ENCODE measurements at regions not wholly inside any gene's neighbourhood (a gene's known extent, or its start where the extent isn't known, plus 50 kb on each side); places are given as distances from the start of the nearest gene placed in this dataset.

DNA sequence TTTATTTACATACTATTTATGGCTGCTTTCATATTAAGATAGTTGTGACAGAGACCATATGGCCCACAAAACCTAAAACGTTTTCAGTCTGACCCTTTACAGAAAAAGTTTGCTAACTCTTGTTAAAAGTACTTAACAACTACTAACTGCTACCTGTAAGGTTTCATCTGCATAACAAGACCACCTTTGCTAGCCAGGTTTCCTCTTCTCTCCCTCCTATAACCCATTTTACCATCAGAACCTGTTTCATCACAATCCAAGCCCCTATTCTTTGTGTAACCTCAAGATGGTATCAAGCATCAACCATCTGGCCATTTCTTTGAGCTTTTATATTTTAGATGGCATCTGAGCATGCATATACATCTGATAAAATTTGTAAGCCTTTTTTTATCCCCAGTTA is 305.4 kb downstream of the HHIPL2 start:
- no peak for TF ChIP-seq CTCF (tag by site-specific recombination; IDR thresholded peaks at IDR 0.05)
- TF ChIP-seq ZNF629 (tag by site-specific recombination; IDR thresholded peaks at IDR 0.05) = no peak
- no peak for TF ChIP-seq ZBTB7A (tag by site-specific recombination; IDR thresholded peaks at IDR 0.05; ENCODE audit: low read depth)
- TF ChIP-seq, protein P1, sequence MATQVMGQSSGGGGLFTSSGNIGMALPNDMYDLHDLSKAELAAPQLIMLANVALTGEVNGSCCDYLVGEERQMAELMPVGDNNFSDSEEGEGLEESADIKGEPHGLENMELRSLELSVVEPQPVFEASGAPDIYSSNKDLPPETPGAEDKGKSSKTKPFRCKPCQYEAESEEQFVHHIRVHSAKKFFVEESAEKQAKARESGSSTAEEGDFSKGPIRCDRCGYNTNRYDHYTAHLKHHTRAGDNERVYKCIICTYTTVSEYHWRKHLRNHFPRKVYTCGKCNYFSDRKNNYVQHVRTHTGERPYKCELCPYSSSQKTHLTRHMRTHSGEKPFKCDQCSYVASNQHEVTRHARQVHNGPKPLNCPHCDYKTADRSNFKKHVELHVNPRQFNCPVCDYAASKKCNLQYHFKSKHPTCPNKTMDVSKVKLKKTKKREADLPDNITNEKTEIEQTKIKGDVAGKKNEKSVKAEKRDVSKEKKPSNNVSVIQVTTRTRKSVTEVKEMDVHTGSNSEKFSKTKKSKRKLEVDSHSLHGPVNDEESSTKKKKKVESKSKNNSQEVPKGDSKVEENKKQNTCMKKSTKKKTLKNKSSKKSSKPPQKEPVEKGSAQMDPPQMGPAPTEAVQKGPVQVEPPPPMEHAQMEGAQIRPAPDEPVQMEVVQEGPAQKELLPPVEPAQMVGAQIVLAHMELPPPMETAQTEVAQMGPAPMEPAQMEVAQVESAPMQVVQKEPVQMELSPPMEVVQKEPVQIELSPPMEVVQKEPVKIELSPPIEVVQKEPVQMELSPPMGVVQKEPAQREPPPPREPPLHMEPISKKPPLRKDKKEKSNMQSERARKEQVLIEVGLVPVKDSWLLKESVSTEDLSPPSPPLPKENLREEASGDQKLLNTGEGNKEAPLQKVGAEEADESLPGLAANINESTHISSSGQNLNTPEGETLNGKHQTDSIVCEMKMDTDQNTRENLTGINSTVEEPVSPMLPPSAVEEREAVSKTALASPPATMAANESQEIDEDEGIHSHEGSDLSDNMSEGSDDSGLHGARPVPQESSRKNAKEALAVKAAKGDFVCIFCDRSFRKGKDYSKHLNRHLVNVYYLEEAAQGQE (tag by site-specific recombination; IDR thresholded peaks at IDR 0.05) = no peak
- TF ChIP-seq ZNF2 (tag by site-specific recombination; IDR thresholded peaks at IDR 0.05) = no peak
- no peak for TF ChIP-seq PRDM1 (tag by site-specific recombination; IDR thresholded peaks at IDR 0.05)
- TF ChIP-seq, protein P2, sequence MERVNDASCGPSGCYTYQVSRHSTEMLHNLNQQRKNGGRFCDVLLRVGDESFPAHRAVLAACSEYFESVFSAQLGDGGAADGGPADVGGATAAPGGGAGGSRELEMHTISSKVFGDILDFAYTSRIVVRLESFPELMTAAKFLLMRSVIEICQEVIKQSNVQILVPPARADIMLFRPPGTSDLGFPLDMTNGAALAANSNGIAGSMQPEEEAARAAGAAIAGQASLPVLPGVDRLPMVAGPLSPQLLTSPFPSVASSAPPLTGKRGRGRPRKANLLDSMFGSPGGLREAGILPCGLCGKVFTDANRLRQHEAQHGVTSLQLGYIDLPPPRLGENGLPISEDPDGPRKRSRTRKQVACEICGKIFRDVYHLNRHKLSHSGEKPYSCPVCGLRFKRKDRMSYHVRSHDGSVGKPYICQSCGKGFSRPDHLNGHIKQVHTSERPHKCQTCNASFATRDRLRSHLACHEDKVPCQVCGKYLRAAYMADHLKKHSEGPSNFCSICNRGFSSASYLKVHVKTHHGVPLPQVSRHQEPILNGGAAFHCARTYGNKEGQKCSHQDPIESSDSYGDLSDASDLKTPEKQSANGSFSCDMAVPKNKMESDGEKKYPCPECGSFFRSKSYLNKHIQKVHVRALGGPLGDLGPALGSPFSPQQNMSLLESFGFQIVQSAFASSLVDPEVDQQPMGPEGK (tag by site-specific recombination; IDR thresholded peaks at IDR 0.05) = no peak

All from HEK293 (cell line).